ENCODE measurements at regions not wholly inside any gene's neighbourhood (a gene's known extent, or its start where the extent isn't known, plus 50 kb on each side); places are given as distances from the start of the nearest gene placed in this dataset.

- DNase-seq (ENCODE audit: extremely low read depth in 1 of 4, low spot score in 3 of 4) (no peak), ATAC-seq (no peak), FAIRE-seq (no peak)
- in situ Hi-C loops (cut with MboI) (no loop called here), intact Hi-C loops (cut with micrococcal nuclease) (loop anchor here (2.0 to 10.0 kb wide), 4 partner anchors 25 to 121 kb away; partner anchors contain the start of gene SPRY4)
- no peaks in the 10 kb centered on the region for H3K9me1 ChIP-seq (ENCODE audit: control insufficient read depth, insufficient read depth, low read length)
- H3K4me1 ChIP-seq (replicated peaks in 1 of 2; ENCODE audit: control insufficient read depth in 2 of 2, insufficient read depth in 2 of 2, low read length in 2 of 2), result peaks cover 5 to 23% of the 10 kb centered on the region in 2 experiments; a peak in 4 of 5 replicates
- no peaks in the 10 kb centered on the region; the same call in 1 of the 2 replicates for H3K9me3 ChIP-seq (replicated peaks; ENCODE audit: control insufficient read depth, insufficient read depth, low read depth, low read length)
- H3K36me3 ChIP-seq (ENCODE audit: control insufficient read depth, insufficient read depth, low read length), result no peaks in the 10 kb centered on the region
- H3K27ac ChIP-seq (ENCODE audit: extremely low read depth, low read depth, low read length), result no peak overlapping the region
- H3K79me2 ChIP-seq (ENCODE audit: control insufficient read depth, insufficient read depth, low read length), result no peaks in the 10 kb centered on the region
- 43% methylated on average over 1 of the region's 1 CpG for WGBS (ENCODE audit: insufficient coverage, low coverage, missing lambda C conversion rate)
- CTCF ChIA-PET (ENCODE audit: low intra/inter-chr PET ratio), result no interaction called here
- H3K4me2 ChIP-seq (ENCODE audit: insufficient read depth, low read length), result no peak overlapping the region
- no peaks in the 10 kb centered on the region for H3K27me3 ChIP-seq (ENCODE audit: control insufficient read depth in 2 of 2, insufficient read depth in 2 of 2, low read length in 2 of 2)
- no TSS peak for BruUV-seq (replicated peaks)
- no peak overlapping the region for H3K9ac ChIP-seq (ENCODE audit: insufficient read depth in 1 of 2, low read depth in 2 of 2, low read length in 2 of 2)
- no peak overlapping the region for H2AFZ ChIP-seq (ENCODE audit: low read depth, low read length)
- H4K20me1 ChIP-seq (replicated peaks; ENCODE audit: control insufficient read depth, insufficient read depth, low read length), result no peaks in the 10 kb centered on the region
- no peak overlapping the region for H3K4me3 ChIP-seq
- TF ChIP-seq RBM25 (IDR thresholded peaks at IDR 0.05; ENCODE audit: low read depth, low read length, severe bottlenecking) (peak; percentile 84), ZNF184 (CRISPR knock-in tag; IDR thresholded peaks at IDR 0.05) (peak; percentile 95), ZFP1 (CRISPR knock-in tag; IDR thresholded peaks at IDR 0.05) (no peak), TRIM28 (IDR thresholded peaks at IDR 0.05) (peak; percentile 64; the same call in 1 of the 2 replicates)
- POLR2A ChIA-PET, result no interaction called here
These were observed 123.1 kb upstream of the SPRY4 start for GRCh38 chr5:142447887-142448286.

GRCh38 chr5:142446960-142447279 is 122.1 kb upstream of the SPRY4 start:
- Histone ChIP-seq H3K9me1 (ENCODE audit: control insufficient read depth, insufficient read depth, low read length) (no peaks in the 10 kb centered on the region), H3K9ac (ENCODE audit: insufficient read depth in 1 of 2, low read depth in 2 of 2, low read length in 2 of 2) (0 out of 4 replicates have a peak overlapping the region, but pooled peaks of 1 of the 2 experiments have one; percentile 32), H3K4me1 (replicated peaks in 1 of 2; ENCODE audit: control insufficient read depth in 2 of 2, insufficient read depth in 2 of 2, low read length in 2 of 2) (peaks cover 5 to 23% of the 10 kb centered on the region in 2 experiments; a peak in 4 of 5 replicates), H3K4me3 (no peak overlapping the region), H3K4me2 (ENCODE audit: insufficient read depth, low read length) (peak overlapping the region; percentile 54; the same call in 1 of the 2 replicates), H3K27me3 (ENCODE audit: control insufficient read depth in 2 of 2, insufficient read depth in 2 of 2, low read length in 2 of 2) (no peaks in the 10 kb centered on the region), H4K20me1 (replicated peaks; ENCODE audit: control insufficient read depth, insufficient read depth, low read length) (no peaks in the 10 kb centered on the region), H2AFZ (ENCODE audit: low read depth, low read length) (peak overlapping the region; percentile 95), H3K36me3 (ENCODE audit: control insufficient read depth, insufficient read depth, low read length) (no peaks in the 10 kb centered on the region), H3K27ac (ENCODE audit: extremely low read depth, low read depth, low read length) (peak overlapping the region; percentile 79), H3K79me2 (ENCODE audit: control insufficient read depth, insufficient read depth, low read length) (no peaks in the 10 kb centered on the region), H3K9me3 (replicated peaks; ENCODE audit: control insufficient read depth, insufficient read depth, low read depth, low read length) (no peaks in the 10 kb centered on the region; the same call in 1 of the 2 replicates)
- no TSS peak for BruUV-seq (replicated peaks)
- in situ Hi-C loops (cut with MboI) (no loop called here), intact Hi-C loops (cut with micrococcal nuclease) (loop anchor here (2.0 to 10.0 kb wide), 4 partner anchors 26 to 120 kb away; partner anchors contain the start of gene SPRY4)
- ChIA-PET CTCF (ENCODE audit: low intra/inter-chr PET ratio) (no interaction called here), POLR2A (no interaction called here)
- no peak for DNase-seq (ENCODE audit: extremely low read depth in 1 of 4, low spot score in 3 of 4)
- 6% methylated on average over 3 of the region's 3 CpGs for WGBS (ENCODE audit: insufficient coverage, low coverage, missing lambda C conversion rate)
- peak; percentile 85 for FAIRE-seq
- peak; percentile 86 for ATAC-seq
- TF ChIP-seq DIDO1 (tag; IDR thresholded peaks at IDR 0.05; ENCODE audit: low read depth), result no peak
- no peak for TF ChIP-seq STAT5B (CRISPR knock-in tag; IDR thresholded peaks at IDR 0.05)
- no peak for TF ChIP-seq CEBPG (CRISPR knock-in tag; IDR thresholded peaks at IDR 0.05)
- 0 out of 4 replicates have a peak, but pooled peaks of 1 of the 2 experiments have one; percentile 3 for TF ChIP-seq CEBPG (tag; conservative IDR thresholded peaks at IDR 0.05 in 1 of 2, IDR thresholded peaks at IDR 0.05 in 1 of 2)
- no peak for TF ChIP-seq ATF2 (CRISPR knock-in tag; IDR thresholded peaks at IDR 0.05)
- TF ChIP-seq U2AF2 (optimal IDR thresholded peaks at IDR 0.05; ENCODE audit: low read depth, low read length), result no peak
- TF ChIP-seq, protein P1, sequence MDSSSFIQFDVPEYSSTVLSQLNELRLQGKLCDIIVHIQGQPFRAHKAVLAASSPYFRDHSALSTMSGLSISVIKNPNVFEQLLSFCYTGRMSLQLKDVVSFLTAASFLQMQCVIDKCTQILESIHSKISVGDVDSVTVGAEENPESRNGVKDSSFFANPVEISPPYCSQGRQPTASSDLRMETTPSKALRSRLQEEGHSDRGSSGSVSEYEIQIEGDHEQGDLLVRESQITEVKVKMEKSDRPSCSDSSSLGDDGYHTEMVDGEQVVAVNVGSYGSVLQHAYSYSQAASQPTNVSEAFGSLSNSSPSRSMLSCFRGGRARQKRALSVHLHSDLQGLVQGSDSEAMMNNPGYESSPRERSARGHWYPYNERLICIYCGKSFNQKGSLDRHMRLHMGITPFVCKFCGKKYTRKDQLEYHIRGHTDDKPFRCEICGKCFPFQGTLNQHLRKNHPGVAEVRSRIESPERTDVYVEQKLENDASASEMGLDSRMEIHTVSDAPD (CRISPR knock-in tag; IDR thresholded peaks at IDR 0.05), result no peak
- TF ChIP-seq SMARCE1 (IDR thresholded peaks at IDR 0.05), result no peak
- TF ChIP-seq NR2C2 (CRISPR knock-in tag; IDR thresholded peaks at IDR 0.05), result no peak
- peak; percentile 7; the same call in 1 of the 2 replicates for TF ChIP-seq NR2C2 (tag; IDR thresholded peaks at IDR 0.05)
- TF ChIP-seq MEIS2 (IDR thresholded peaks at IDR 0.05; ENCODE audit: partially characterized antibody), result peak; percentile 38
- 0 out of 2 replicates have a peak, but pooled peaks have one; percentile 62 for TF ChIP-seq ERF (CRISPR knock-in tag; IDR thresholded peaks at IDR 0.05)

Measured in K562 (cell line).